ENCODE measurements at regions not wholly inside any gene's neighbourhood (a gene's known extent, or its start where the extent isn't known, plus 50 kb on each side); places are given as distances from the start of the nearest gene placed in this dataset.

- ChIA-PET CTCF (no interaction called here), POLR2A (no interaction called here)
These were observed 281.8 kb upstream of the TCF4 start for GRCh38 chr18:55869556-55870501.

GRCh38 chr18:55868909-55869308, 280.9 kb upstream of the TCF4 start:
- CTCF ChIA-PET, result no interaction called here
- POLR2A ChIA-PET, result no interaction called here

- CTCF ChIA-PET, result no interaction called here
- POLR2A ChIA-PET, result no interaction called here
These were observed 278.9 kb upstream of the TCF4 start for GRCh38 chr18:55866886-55867285.

GRCh38 chr18:55866006-55866405, 278.0 kb upstream of the TCF4 start:
- CTCF ChIA-PET, result no interaction called here
- POLR2A ChIA-PET, result no interaction called here

GRCh38 chr18:55864281-55864680, 276.3 kb upstream of the TCF4 start:
- ChIA-PET CTCF (no interaction called here), POLR2A (no interaction called here)

- POLR2A ChIA-PET, result no interaction called here
- CTCF ChIA-PET, result no interaction called here
These were observed 275.9 kb upstream of the TCF4 start for GRCh38 chr18:55863876-55864275.

GRCh38 chr18:55863391-55863706, 275.4 kb upstream of the TCF4 start:
- POLR2A ChIA-PET, result no interaction called here
- CTCF ChIA-PET, result no interaction called here

GRCh38 chr18:55862693-55863390, 274.9 kb upstream of the TCF4 start:
- POLR2A ChIA-PET, result no interaction called here
- CTCF ChIA-PET, result no interaction called here

GRCh38 chr18:55861266-55861665, 273.3 kb upstream of the TCF4 start:
- POLR2A ChIA-PET, result no interaction called here
- CTCF ChIA-PET, result no interaction called here

GRCh38 chr18:55858661-55859515, 270.9 kb upstream of the TCF4 start:
- CTCF ChIA-PET, result no interaction called here
- POLR2A ChIA-PET, result no interaction called here

GRCh38 chr18:55857956-55858355, 270.0 kb upstream of the TCF4 start:
- ChIA-PET CTCF (no interaction called here), POLR2A (no interaction called here)

GRCh38 chr18:55857409-55857808, 269.4 kb upstream of the TCF4 start:
- ChIA-PET CTCF (no interaction called here), POLR2A (no interaction called here)

GRCh38 chr18:55856679-55857078, 268.7 kb upstream of the TCF4 start:
- ChIA-PET CTCF (no interaction called here), POLR2A (no interaction called here)

- ChIA-PET CTCF (no interaction called here), POLR2A (no interaction called here)
These were observed 268.2 kb upstream of the TCF4 start for GRCh38 chr18:55856229-55856628.

- POLR2A ChIA-PET, result no interaction called here
These were observed 265.3 kb upstream of the TCF4 start for GRCh38 chr18:55853268-55853667.

GRCh38 chr18:55850904-55851303, 262.9 kb upstream of the TCF4 start:
- ChIA-PET POLR2A (no interaction called here), CTCF (no interaction called here)

More at GRCh38 chr18:55853268-55853667, 265.3 kb upstream of the TCF4 start:
- CTCF ChIA-PET, result no interaction called here

GRCh38 chr18:55849391-55849790, 261.4 kb upstream of the TCF4 start:
- CTCF ChIA-PET, result no interaction called here
- POLR2A ChIA-PET, result no interaction called here

- ChIA-PET CTCF (no interaction called here), POLR2A (no interaction called here)
These were observed 260.0 kb upstream of the TCF4 start for GRCh38 chr18:55847960-55848359.

- POLR2A ChIA-PET, result no interaction called here
- CTCF ChIA-PET, result no interaction called here
These were observed 257.2 kb upstream of the TCF4 start for GRCh38 chr18:55845221-55845620.

GRCh38 chr18:55844382-55844781, 256.4 kb upstream of the TCF4 start:
- POLR2A ChIA-PET, result no interaction called here
- CTCF ChIA-PET, result no interaction called here

- ChIA-PET POLR2A (no interaction called here), CTCF (no interaction called here)
These were observed 253.3 kb upstream of the TCF4 start for GRCh38 chr18:55841314-55841713.
